HCT116 (cell line): ENCODE measurements at regions not wholly inside any gene's neighbourhood (a gene's known extent, or its start where the extent isn't known, plus 50 kb on each side); places are given as distances from the start of the nearest gene placed in this dataset.
"Not testable (repeated sequence)": the region's sequence is repeated elsewhere in the genome, so short reads cannot be mapped to it uniquely, and the experiment has no call there.

ENCODE experiments used
- ATAC-seq: fragments of 200-7000 bp; cut with Tn5 transposase; 2 replicates; pipeline ENCODE4 v1.9.1; 2020; ENCODE audit warnings: mild to moderate bottlenecking, moderate library complexity
- BruUV-seq: library from RNA; stranded (reverse); fragments of 400-500 nt; replicated peaks from 2 replicates; lab custom pipeline; 2021; lab: Mats Ljungman, UMichigan
- CTCF ChIA-PET: fragments of 300-600 bp; sonication (Branson Sonifier 250); formaldehyde crosslinking; loops from one replicate; lab custom pipeline; 2021; ENCODE audit warnings: antibody characterized with exemption; lab: Charles Lee
- POLR2A ChIA-PET: fragments of 300-600, 350-600 bp; sonication (Branson Sonifier 250); formaldehyde crosslinking; loops from one replicate; lab custom pipeline; 2021; ENCODE audit warnings: antibody characterized with exemption; lab: Charles Lee
- RAD21 ChIA-PET, 2 experiments: fragments of 300-600 bp; sonication (Branson Sonifier 250); formaldehyde crosslinking; loops; one replicate each; lab custom pipeline; 2023; ENCODE audit warnings: low total read pairs in 2 of 2; ENCODE audit not compliant: uncharacterized antibody in 2 of 2, unreplicated experiment in 2 of 2, low non-redundant PET in 1 of 2; lab: Charles Lee
- DNase-seq: peaks from one replicate; pipeline ENCODE4 v3.0.0-alpha.2; 2010; ENCODE audit warnings: low read depth, low spot score
- H2AFZ ChIP-seq: fragments of 200-600 bp; shearing (Covaris generic), sonication (generic); 2 replicates; pipeline ENCODE4 v1.6.1; 2017; ENCODE audit warnings: low read depth, mixed run types, mixed read lengths, antibody characterized with exemption, low read length; ENCODE audit not compliant: poor library complexity, severe bottlenecking
- H3K27ac ChIP-seq: 2 replicates; pipeline ENCODE4 v1.5.1; 2012; ENCODE audit warnings: low read depth, low read length
- H3K27me3 ChIP-seq: fragments of 200-600 bp; sonication (generic); 2 replicates; pipeline ENCODE4 v1.6.1; 2016; ENCODE audit warnings: mixed run types, low read length, mixed read lengths; ENCODE audit not compliant: insufficient read depth
- H3K36me3 ChIP-seq, 2 experiments: fragments of 200-500 bp in 1 of 2; fragments of 200-600 bp in 1 of 2; sonication (Bioruptor generic) in 1 of 2; sonication (generic) in 1 of 2; 2 replicates each; pipeline versions ENCODE4 v1.5.1 to v1.6.1; 2014 to 2016; ENCODE audit warnings: low read length in 2 of 2, inconsistent platforms in 1 of 2, mixed read lengths in 1 of 2, mixed run types in 1 of 2; ENCODE audit not compliant: insufficient read depth in 2 of 2, control insufficient read depth in 1 of 2
- H3K4me1 ChIP-seq, 2 experiments: fragments of 200-600 bp in 1 of 2; sonication (generic) in 1 of 2; 2 replicates each; pipeline versions ENCODE4 v1.5.1 to v1.6.1; 2012 to 2017; ENCODE audit warnings: low read length in 2 of 2, inconsistent platforms in 1 of 2, mild to moderate bottlenecking in 1 of 2, mixed read lengths in 1 of 2, mixed run types in 1 of 2, moderate library complexity in 1 of 2; ENCODE audit not compliant: insufficient read depth in 2 of 2, control insufficient read depth in 1 of 2
- H3K4me2 ChIP-seq: fragments of 200-600 bp; sonication (generic); 2 replicates; pipeline ENCODE4 v1.6.1; 2017; ENCODE audit warnings: mixed run types, low read length, mixed read lengths
- H3K4me3 ChIP-seq, 2 experiments: fragments of 200-600 bp in 1 of 2; sonication (generic) in 1 of 2; replicated peaks in 1 of 2; 2 replicates each; pipeline ENCODE4 v1.5.1; 2011 to 2016; ENCODE audit warnings: low read length in 2 of 2, control low read depth in 1 of 2, low read depth in 1 of 2, mild to moderate bottlenecking in 1 of 2, mixed read lengths in 1 of 2, mixed run types in 1 of 2
- H3K79me2 ChIP-seq: fragments of 200-600 bp; sonication (generic); 2 replicates; pipeline ENCODE4 v1.6.1; 2017; ENCODE audit warnings: mild to moderate bottlenecking, mixed run types, low read length, moderate library complexity, mixed read lengths; ENCODE audit not compliant: insufficient read depth
- H3K9ac ChIP-seq: fragments of 200-600 bp; sonication (generic); 2 replicates; pipeline ENCODE4 v1.6.1; 2016; ENCODE audit warnings: low read length, mixed read lengths
- H3K9me2 ChIP-seq: fragments of 200-600 bp; sonication (generic), shearing (Covaris generic); 2 replicates; pipeline ENCODE4 v1.6.1; 2017; ENCODE audit warnings: mixed run types, mild to moderate bottlenecking, moderate library complexity; ENCODE audit not compliant: insufficient read depth
- H3K9me3 ChIP-seq, 2 experiments: fragments of 200-500 bp in 1 of 2; fragments of 200-600 bp in 1 of 2; sonication (Bioruptor generic) in 1 of 2; sonication (generic) in 1 of 2; 2 replicates each; pipeline ENCODE4 v1.6.1; 2014 to 2017; ENCODE audit warnings: low read length in 2 of 2, mixed read lengths in 2 of 2, inconsistent platforms in 1 of 2, low read depth in 1 of 2, mild to moderate bottlenecking in 1 of 2, mixed run types in 1 of 2, moderate library complexity in 1 of 2; ENCODE audit not compliant: control insufficient read depth in 1 of 2, insufficient read depth in 1 of 2
- H4K20me1 ChIP-seq: fragments of 200-600 bp; sonication (generic), shearing (Covaris generic); 2 replicates; pipeline ENCODE4 v1.6.1; 2017; ENCODE audit warnings: mixed run types, mild to moderate bottlenecking, moderate library complexity; ENCODE audit not compliant: insufficient read depth
- EGR1 ChIP-seq: IDR thresholded peaks from 2 replicates; pipeline ENCODE4 v1.6.1; 2012; ENCODE audit warnings: low read depth
- EZH2phosphoT487 ChIP-seq: fragments of 200-600 bp; IDR thresholded peaks from 2 replicates; pipeline ENCODE4 v1.6.1; 2018; ENCODE audit warnings: antibody characterized with exemption, borderline replicate concordance
- RAD21 ChIP-seq: IDR thresholded peaks from 2 replicates; pipeline ENCODE4 v1.6.1; 2012; ENCODE audit warnings: low read depth, mild to moderate bottlenecking
- SIN3A ChIP-seq: IDR thresholded peaks from 2 replicates; pipeline ENCODE4 v1.6.1; 2012; ENCODE audit warnings: low read depth
- SRF ChIP-seq: IDR thresholded peaks from 2 replicates; pipeline ENCODE4 v1.6.1; 2012; ENCODE audit warnings: low read depth
- ZFX ChIP-seq: fragments of 450-650 bp; IDR thresholded peaks from 2 replicates; pipeline ENCODE4 v1.6.1; 2017
- ZNF274 ChIP-seq: fragments of 200-500 bp; sonication (Bioruptor generic); IDR thresholded peaks from 2 replicates; pipeline ENCODE4 v1.6.1; 2014; ENCODE audit warnings: mild to moderate bottlenecking, low read depth, low read length, inconsistent platforms
- intact Hi-C: fragments of 100-400 bp; cut with micrococcal nuclease; formaldehyde crosslinking; loops from 2 replicates; pipeline ENCODE4 v1.10.0; 2022
- TF ChIP-seq, protein P1 (sequence below): IDR thresholded peaks from 2 replicates; pipeline ENCODE4 v1.6.1; 2011; ENCODE audit warnings: mild to moderate bottlenecking, low read length, moderate library complexity; ENCODE audit not compliant: insufficient replicate concordance; ENCODE audit errors: extremely low read depth
- TF ChIP-seq, protein P2 (sequence below), 3 experiments: fragments of 200-600 bp in 1 of 3; sonication (generic) in 1 of 3; IDR thresholded peaks in 2 of 3; conservative IDR thresholded peaks in 1 of 3; 2 replicates each; pipeline ENCODE4 v1.5.1; 2012 to 2017; ENCODE audit warnings: low read depth in 2 of 3, low read length in 2 of 3, antibody characterized with exemption in 1 of 3, borderline replicate concordance in 1 of 3, control low read depth in 1 of 3, mild to moderate bottlenecking in 1 of 3, mixed read lengths in 1 of 3, mixed run types in 1 of 3, moderate library complexity in 1 of 3; ENCODE audit not compliant: insufficient read depth in 1 of 3
- TF ChIP-seq, protein P3 (sequence below): IDR thresholded peaks from 2 replicates; pipeline ENCODE4 v1.6.1; 2012

DNA sequence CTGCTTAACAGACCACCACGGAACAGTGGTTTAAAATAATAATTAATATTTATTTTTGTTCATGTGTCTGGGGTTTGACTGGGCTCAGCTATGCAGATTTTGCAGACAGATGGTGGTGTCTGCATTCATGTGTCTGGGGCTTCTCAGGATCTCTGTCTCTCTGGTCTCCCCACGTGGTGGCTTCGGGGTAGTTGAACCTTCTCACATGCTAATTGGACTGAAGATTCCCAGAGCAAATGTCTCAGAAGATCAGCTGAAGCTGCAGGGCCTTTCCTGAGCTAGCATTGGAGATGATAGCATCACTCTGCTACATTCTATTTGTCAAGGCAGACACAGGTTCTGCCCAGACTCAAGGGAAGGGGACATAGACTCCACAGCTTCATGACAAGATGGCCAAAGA lies 109.1 kb upstream of the DNAH14 start:
- H3K9me3 ChIP-seq = no peaks in the 10 kb centered on the region; a peak in 1 of 4 replicates
- H4K20me1 ChIP-seq = no peaks in the 10 kb centered on the region
- no peaks in the 10 kb centered on the region for H3K4me1 ChIP-seq
- BruUV-seq = no TSS peak
- intact Hi-C loops = no loop called here
- ChIA-PET POLR2A (no interaction called here), CTCF (no interaction called here), RAD21 (no interaction called here)
- no peak for DNase-seq
- no peak overlapping the region for H2AFZ ChIP-seq
- TF ChIP-seq SIN3A = no peak
- TF ChIP-seq RAD21 = no peak
- TF ChIP-seq ZFX = no peak
- no peak for TF ChIP-seq EGR1
- TF ChIP-seq SRF = no peak
- TF ChIP-seq, protein P1, sequence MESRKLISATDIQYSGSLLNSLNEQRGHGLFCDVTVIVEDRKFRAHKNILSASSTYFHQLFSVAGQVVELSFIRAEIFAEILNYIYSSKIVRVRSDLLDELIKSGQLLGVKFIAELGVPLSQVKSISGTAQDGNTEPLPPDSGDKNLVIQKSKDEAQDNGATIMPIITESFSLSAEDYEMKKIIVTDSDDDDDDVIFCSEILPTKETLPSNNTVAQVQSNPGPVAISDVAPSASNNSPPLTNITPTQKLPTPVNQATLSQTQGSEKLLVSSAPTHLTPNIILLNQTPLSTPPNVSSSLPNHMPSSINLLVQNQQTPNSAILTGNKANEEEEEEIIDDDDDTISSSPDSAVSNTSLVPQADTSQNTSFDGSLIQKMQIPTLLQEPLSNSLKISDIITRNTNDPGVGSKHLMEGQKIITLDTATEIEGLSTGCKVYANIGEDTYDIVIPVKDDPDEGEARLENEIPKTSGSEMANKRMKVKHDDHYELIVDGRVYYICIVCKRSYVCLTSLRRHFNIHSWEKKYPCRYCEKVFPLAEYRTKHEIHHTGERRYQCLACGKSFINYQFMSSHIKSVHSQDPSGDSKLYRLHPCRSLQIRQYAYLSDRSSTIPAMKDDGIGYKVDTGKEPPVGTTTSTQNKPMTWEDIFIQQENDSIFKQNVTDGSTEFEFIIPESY = no peak
- no peak for TF ChIP-seq ZNF274
- no peak for TF ChIP-seq EZH2phosphoT487
- TF ChIP-seq, protein P2, sequence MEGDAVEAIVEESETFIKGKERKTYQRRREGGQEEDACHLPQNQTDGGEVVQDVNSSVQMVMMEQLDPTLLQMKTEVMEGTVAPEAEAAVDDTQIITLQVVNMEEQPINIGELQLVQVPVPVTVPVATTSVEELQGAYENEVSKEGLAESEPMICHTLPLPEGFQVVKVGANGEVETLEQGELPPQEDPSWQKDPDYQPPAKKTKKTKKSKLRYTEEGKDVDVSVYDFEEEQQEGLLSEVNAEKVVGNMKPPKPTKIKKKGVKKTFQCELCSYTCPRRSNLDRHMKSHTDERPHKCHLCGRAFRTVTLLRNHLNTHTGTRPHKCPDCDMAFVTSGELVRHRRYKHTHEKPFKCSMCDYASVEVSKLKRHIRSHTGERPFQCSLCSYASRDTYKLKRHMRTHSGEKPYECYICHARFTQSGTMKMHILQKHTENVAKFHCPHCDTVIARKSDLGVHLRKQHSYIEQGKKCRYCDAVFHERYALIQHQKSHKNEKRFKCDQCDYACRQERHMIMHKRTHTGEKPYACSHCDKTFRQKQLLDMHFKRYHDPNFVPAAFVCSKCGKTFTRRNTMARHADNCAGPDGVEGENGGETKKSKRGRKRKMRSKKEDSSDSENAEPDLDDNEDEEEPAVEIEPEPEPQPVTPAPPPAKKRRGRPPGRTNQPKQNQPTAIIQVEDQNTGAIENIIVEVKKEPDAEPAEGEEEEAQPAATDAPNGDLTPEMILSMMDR (IDR thresholded peaks at IDR 0.05 in 2 of 3, conservative IDR thresholded peaks at IDR 0.05 in 1 of 3; ENCODE audit: borderline replicate concordance in 1 of 3, insufficient read depth in 1 of 3, low read depth in 2 of 3, low read length in 2 of 3) = no peak
- TF ChIP-seq, protein P3, sequence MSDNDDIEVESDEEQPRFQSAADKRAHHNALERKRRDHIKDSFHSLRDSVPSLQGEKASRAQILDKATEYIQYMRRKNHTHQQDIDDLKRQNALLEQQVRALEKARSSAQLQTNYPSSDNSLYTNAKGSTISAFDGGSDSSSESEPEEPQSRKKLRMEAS = no peak
- no peak overlapping the region for H3K9ac ChIP-seq
- no peaks in the 10 kb centered on the region for H3K9me2 ChIP-seq
- no peak overlapping the region for H3K4me2 ChIP-seq
- no peak for ATAC-seq
- H3K27ac ChIP-seq = no peak overlapping the region
- no peaks in the 10 kb centered on the region for H3K36me3 ChIP-seq
- H3K79me2 ChIP-seq = no peaks in the 10 kb centered on the region
- H3K4me3 ChIP-seq = no peak overlapping the region
- peaks cover 5% of the 10 kb centered on the region; the same call in 1 of the 2 replicates for H3K27me3 ChIP-seq

DNA sequence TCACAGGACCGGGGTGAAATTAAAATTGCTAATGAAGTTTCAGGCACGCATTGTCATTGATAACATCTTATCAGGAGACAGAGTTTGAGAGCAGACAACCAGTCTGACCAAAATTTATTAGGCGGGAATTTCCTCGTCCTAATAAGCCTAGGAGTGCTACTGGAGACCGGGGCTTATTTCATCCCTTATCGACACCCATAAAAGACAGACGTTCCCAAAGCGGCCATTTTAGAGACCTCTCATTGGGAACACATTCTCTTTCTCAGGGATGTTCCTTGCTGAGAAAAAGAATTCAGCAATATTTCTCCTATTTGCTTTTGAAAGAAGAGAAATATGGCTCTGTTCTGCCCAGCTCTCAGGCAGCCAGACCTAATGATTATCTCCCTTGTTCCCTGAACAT lies 107.7 kb upstream of the DNAH14 start:
- H3K4me1 ChIP-seq, H3K36me3 ChIP-seq, H3K27ac ChIP-seq, DNase-seq, CTCF ChIA-PET, RAD21 ChIA-PET, POLR2A ChIA-PET, H3K9me2 ChIP-seq, intact Hi-C loops, H2AFZ ChIP-seq, H3K27me3 ChIP-seq, BruUV-seq, H3K4me2 ChIP-seq, H3K79me2 ChIP-seq, H3K9ac ChIP-seq, ATAC-seq, H3K9me3 ChIP-seq, H4K20me1 ChIP-seq, H3K4me3 ChIP-seq: not testable (repeated sequence)
